OCI-LY3 (cell line): ENCODE measurements at regions not wholly inside any gene's neighbourhood (a gene's known extent, or its start where the extent isn't known, plus 50 kb on each side); places are given as distances from the start of the nearest gene placed in this dataset.

Experiments used
- EZH2phosphoT487 ChIP-seq: fragments of 200-600 bp; shearing (Covaris generic); IDR thresholded peaks from 2 replicates; pipeline ENCODE4 v1.6.1; 2018; ENCODE audit warnings: antibody characterized with exemption, mixed run types, low read depth
- TF ChIP-seq, protein P1 (sequence below): fragments of 200-600, 300-600 bp; sonication (generic); IDR thresholded peaks from 2 replicates; pipeline ENCODE4 v1.5.1; 2014; ENCODE audit warnings: antibody characterized with exemption, low read length, low read depth

DNA sequence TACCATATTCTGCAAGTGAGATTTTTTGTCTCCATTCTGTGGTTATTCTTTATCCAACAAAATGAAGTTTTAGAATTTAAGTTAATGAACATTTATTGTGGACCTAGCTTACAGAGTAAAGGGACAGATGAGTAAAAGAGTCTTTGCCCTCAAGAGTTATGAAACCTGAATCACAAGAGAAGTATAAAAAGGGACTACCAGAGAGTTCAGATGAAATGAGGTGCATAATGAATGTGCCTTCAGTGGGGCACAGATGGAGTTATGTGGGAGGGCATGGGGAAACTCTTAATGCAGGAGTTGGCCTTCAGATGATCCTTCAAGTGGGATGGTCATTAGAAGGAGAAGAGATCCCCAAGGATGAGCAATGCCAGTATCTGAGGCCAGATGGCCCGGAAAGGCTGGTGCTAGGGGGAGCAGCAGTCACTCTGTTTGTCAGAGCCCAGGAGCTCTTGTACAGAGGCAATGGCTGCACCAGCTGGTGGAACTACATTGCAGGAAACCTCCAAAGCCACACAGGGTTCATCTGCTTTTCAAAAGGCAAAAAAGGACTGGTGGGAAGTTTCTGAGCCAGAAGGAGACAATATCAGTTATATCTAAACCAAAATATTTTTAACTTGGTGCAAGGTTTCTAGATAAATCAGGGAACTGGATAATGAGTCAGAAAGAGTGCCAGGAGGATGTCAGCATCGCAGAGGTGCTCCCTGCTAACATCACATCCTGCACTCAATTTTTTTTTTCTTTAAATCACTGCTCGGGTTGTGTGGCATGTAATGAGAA is 162.0 kb downstream of the KLF6 start:
- TF ChIP-seq, protein P1, sequence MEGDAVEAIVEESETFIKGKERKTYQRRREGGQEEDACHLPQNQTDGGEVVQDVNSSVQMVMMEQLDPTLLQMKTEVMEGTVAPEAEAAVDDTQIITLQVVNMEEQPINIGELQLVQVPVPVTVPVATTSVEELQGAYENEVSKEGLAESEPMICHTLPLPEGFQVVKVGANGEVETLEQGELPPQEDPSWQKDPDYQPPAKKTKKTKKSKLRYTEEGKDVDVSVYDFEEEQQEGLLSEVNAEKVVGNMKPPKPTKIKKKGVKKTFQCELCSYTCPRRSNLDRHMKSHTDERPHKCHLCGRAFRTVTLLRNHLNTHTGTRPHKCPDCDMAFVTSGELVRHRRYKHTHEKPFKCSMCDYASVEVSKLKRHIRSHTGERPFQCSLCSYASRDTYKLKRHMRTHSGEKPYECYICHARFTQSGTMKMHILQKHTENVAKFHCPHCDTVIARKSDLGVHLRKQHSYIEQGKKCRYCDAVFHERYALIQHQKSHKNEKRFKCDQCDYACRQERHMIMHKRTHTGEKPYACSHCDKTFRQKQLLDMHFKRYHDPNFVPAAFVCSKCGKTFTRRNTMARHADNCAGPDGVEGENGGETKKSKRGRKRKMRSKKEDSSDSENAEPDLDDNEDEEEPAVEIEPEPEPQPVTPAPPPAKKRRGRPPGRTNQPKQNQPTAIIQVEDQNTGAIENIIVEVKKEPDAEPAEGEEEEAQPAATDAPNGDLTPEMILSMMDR, result no peak
- TF ChIP-seq EZH2phosphoT487, result no peak
